CD4-positive, CD25-positive, alpha-beta regulatory T cell (primary cell): ENCODE measurements at regions not wholly inside any gene's neighbourhood (a gene's known extent, or its start where the extent isn't known, plus 50 kb on each side); places are given as distances from the start of the nearest gene placed in this dataset.

ENCODE experiments used
- ATAC-seq, 2 donors: fragments of 150-1000 bp; cut with Tn5 transposase; one replicate each; pipeline ENCODE4 v1.10.0; 2021; ENCODE audit warnings: low read depth in 2 of 2, moderate number of reproducible peaks in 2 of 2, moderate library complexity in 1 of 2
- DNase-seq, 3 donors: peaks; one replicate each; pipeline versions ENCODE4 v3.0.0 to v3.0.0-alpha.2; 2012 to 2022; ENCODE audit warnings: mixed read lengths in 1 of 3
- H3K27ac ChIP-seq: one replicate; pipeline ENCODE4 v1.7.0; 2013; ENCODE audit warnings: mild to moderate bottlenecking, low read length; ENCODE audit not compliant: insufficient read depth, poor library complexity, severe bottlenecking
- H3K27me3 ChIP-seq: one replicate; pipeline ENCODE4 v1.7.0; 2013; ENCODE audit warnings: low read length; ENCODE audit not compliant: control insufficient read depth, insufficient read depth
- H3K36me3 ChIP-seq: one replicate; pipeline ENCODE4 v1.7.0; 2013; ENCODE audit warnings: mild to moderate bottlenecking, low read length, moderate library complexity; ENCODE audit not compliant: control insufficient read depth, insufficient read depth
- H3K4me1 ChIP-seq: 2 replicates; pipeline ENCODE4 v1.7.0; 2013; ENCODE audit warnings: mild to moderate bottlenecking, low read length; ENCODE audit not compliant: insufficient read depth, control insufficient read depth, poor library complexity, severe bottlenecking
- H3K4me3 ChIP-seq: one replicate; pipeline ENCODE4 v1.7.0; 2013; ENCODE audit warnings: low read depth, mild to moderate bottlenecking, low read length, moderate library complexity
- H3K9me3 ChIP-seq, 2 experiments: 1 replicate in 1 of 2; 2 replicates in 1 of 2; pipeline ENCODE4 v1.7.0; 2013; ENCODE audit warnings: low read length in 2 of 2, mild to moderate bottlenecking in 1 of 2, moderate library complexity in 1 of 2; ENCODE audit not compliant: control insufficient read depth in 2 of 2
- H3K27ac Mint-ChIP-seq, 3 donors: one replicate each; pipeline ENCODE4 v1.8.0; 2020 to 2022; ENCODE audit warnings: mild to moderate bottlenecking in 3 of 3, mixed read lengths in 3 of 3, moderate library complexity in 2 of 3
- H3K27me3 Mint-ChIP-seq: one replicate; pipeline ENCODE4 v1.8.0; 2022; ENCODE audit warnings: mild to moderate bottlenecking, mixed read lengths
- H3K36me3 Mint-ChIP-seq: one replicate; pipeline ENCODE4 v1.8.0; 2020; ENCODE audit warnings: mixed read lengths
- H3K4me1 Mint-ChIP-seq, 4 donors: one replicate each; pipeline ENCODE4 v1.8.0; 2020 to 2022; ENCODE audit warnings: mixed read lengths in 4 of 4, mild to moderate bottlenecking in 1 of 4
- H3K4me3 Mint-ChIP-seq, 4 donors: one replicate each; pipeline ENCODE4 v1.8.0; 2020 to 2022; ENCODE audit warnings: mild to moderate bottlenecking in 4 of 4, mixed read lengths in 4 of 4, moderate library complexity in 3 of 4
- H3K9me3 Mint-ChIP-seq, 7 donors: one replicate each; pipeline ENCODE4 v1.8.0; 2020 to 2022; ENCODE audit warnings: mixed read lengths in 7 of 7, mild to moderate bottlenecking in 3 of 7, moderate library complexity in 2 of 7

GRCh38 chr11:33588056-33588455 is 112.6 kb downstream of the C11orf91 start:
- Histone ChIP-seq H3K4me3 (no peak overlapping the region), H3K9me3 (no peaks in the 10 kb centered on the region), H3K27me3 (peaks cover 2% of the 10 kb centered on the region), H3K4me1 (no peaks in the 10 kb centered on the region), H3K36me3 (no peaks in the 10 kb centered on the region), H3K27ac (no peak overlapping the region)
- no peaks in the 10 kb centered on the region for H3K36me3 Mint-ChIP-seq
- DNase-seq (no peak), ATAC-seq (no peak)
- no peak overlapping the region for H3K4me3 Mint-ChIP-seq
- H3K27me3 Mint-ChIP-seq = no peaks in the 10 kb centered on the region
- no peak overlapping the region for H3K27ac Mint-ChIP-seq
- H3K4me1 Mint-ChIP-seq = no peaks in the 10 kb centered on the region
- peaks cover 0 to 2% (median 0%) of the 10 kb centered on the region in 7 donors for H3K9me3 Mint-ChIP-seq

- no peak overlapping the region for H3K27ac Mint-ChIP-seq
These were observed 114.9 kb downstream of the C11orf91 start for GRCh38 chr11:33585586-33586209.

GRCh38 chr11:33582636-33583325 is 117.8 kb downstream of the C11orf91 start:
- Mint-ChIP-seq H3K27ac (no peak overlapping the region), H3K36me3 (no peaks in the 10 kb centered on the region), H3K4me3 (no peak overlapping the region), H3K4me1 (no peaks in the 10 kb centered on the region), H3K27me3 (no peaks in the 10 kb centered on the region), H3K9me3 (peaks cover 0 to 1% (median 0%) of the 10 kb centered on the region in 7 donors)
- DNase-seq (no peak), ATAC-seq (no peak)
- H3K4me3 ChIP-seq = no peak overlapping the region
- no peak overlapping the region for H3K27ac ChIP-seq
- peaks cover 4% of the 10 kb centered on the region for H3K27me3 ChIP-seq
- H3K4me1 ChIP-seq = no peaks in the 10 kb centered on the region
- H3K9me3 ChIP-seq = no peaks in the 10 kb centered on the region
- H3K36me3 ChIP-seq = no peaks in the 10 kb centered on the region

More at GRCh38 chr11:33585586-33586209, 114.9 kb downstream of the C11orf91 start:
- ATAC-seq (no peak), DNase-seq (no peak)
- H3K9me3 ChIP-seq = no peaks in the 10 kb centered on the region
- Mint-ChIP-seq H3K4me3 (no peak overlapping the region), H3K9me3 (peaks cover 0 to 2% (median 0%) of the 10 kb centered on the region in 7 donors), H3K27me3 (no peaks in the 10 kb centered on the region), H3K4me1 (no peaks in the 10 kb centered on the region), H3K36me3 (no peaks in the 10 kb centered on the region)
- H3K4me1 ChIP-seq = no peaks in the 10 kb centered on the region
- H3K27ac ChIP-seq = no peak overlapping the region
- H3K4me3 ChIP-seq = no peak overlapping the region
- H3K36me3 ChIP-seq = no peaks in the 10 kb centered on the region
- peaks cover 2% of the 10 kb centered on the region for H3K27me3 ChIP-seq

DNA sequence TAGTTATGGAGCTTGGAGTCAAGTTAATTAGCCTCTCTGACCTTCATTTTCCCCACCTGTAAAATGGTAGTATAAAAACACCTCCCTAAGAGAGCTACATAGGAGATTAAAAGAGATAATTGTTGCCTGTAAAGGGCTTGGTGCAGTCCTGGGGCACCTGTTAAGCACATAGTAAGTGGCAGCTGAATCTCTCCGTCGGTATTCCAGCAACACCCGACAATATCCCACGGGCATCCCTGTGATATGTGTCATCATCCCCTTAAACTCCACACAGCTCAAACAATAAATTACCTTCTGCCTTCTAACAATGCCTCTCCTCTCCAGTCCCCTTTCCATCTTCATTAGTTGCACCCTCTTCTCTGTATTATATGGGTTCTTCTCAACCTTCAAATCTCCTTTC is 121.5 kb downstream of the C11orf91 start:
- Mint-ChIP-seq H3K9me3 (peaks cover 0 to 1% (median 0%) of the 10 kb centered on the region in 7 donors), H3K27me3 (no peaks in the 10 kb centered on the region), H3K27ac (no peak overlapping the region), H3K4me1 (no peaks in the 10 kb centered on the region), H3K4me3 (no peak overlapping the region), H3K36me3 (no peaks in the 10 kb centered on the region)
- DNase-seq = no peak
- Histone ChIP-seq H3K9me3 (no peaks in the 10 kb centered on the region), H3K4me1 (no peaks in the 10 kb centered on the region), H3K36me3 (no peaks in the 10 kb centered on the region), H3K4me3 (no peak overlapping the region), H3K27me3 (peaks cover 4% of the 10 kb centered on the region), H3K27ac (no peak overlapping the region)
- ATAC-seq = no peak

DNA sequence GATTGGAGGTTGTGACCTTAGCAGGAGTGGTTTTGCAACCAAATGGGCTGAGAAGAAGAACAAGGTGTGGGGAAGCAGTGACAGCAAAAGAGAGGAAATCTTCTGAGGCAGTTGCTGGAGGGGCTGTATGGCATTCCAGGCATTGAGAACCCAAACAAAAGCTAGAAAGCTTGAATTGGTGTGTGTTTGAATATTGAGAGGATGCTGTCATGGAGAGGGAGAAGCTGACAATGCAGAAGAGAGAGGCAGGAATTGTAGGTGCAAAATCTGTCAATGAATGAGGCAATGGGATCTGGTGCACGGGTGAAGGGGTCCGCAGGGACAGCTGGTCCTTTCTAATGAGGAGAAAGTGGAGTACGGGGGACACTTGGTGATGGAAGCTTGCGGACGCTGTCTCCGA is 123.4 kb downstream of the C11orf91 start:
- Histone ChIP-seq H3K36me3 (no peaks in the 10 kb centered on the region), H3K4me1 (no peaks in the 10 kb centered on the region), H3K27me3 (peaks cover 4% of the 10 kb centered on the region), H3K4me3 (no peak overlapping the region), H3K9me3 (peaks cover 0 to 3% of the 10 kb centered on the region in 2 experiments), H3K27ac (no peak overlapping the region)
- ATAC-seq (no peak), DNase-seq (no peak)
- no peaks in the 10 kb centered on the region for H3K27me3 Mint-ChIP-seq
- peaks cover 0 to 4% (median 0%) of the 10 kb centered on the region in 7 donors for H3K9me3 Mint-ChIP-seq
- H3K36me3 Mint-ChIP-seq = no peaks in the 10 kb centered on the region
- no peak overlapping the region for H3K27ac Mint-ChIP-seq
- no peaks in the 10 kb centered on the region for H3K4me1 Mint-ChIP-seq
- H3K4me3 Mint-ChIP-seq = no peak overlapping the region

GRCh38 chr11:33575311-33575710 is 125.3 kb downstream of the C11orf91 start:
- Mint-ChIP-seq H3K4me3 (no peak overlapping the region), H3K9me3 (peaks cover 0 to 4% (median 0%) of the 10 kb centered on the region in 7 donors), H3K4me1 (no peaks in the 10 kb centered on the region), H3K27me3 (peaks cover 6% of the 10 kb centered on the region), H3K27ac (no peak overlapping the region), H3K36me3 (no peaks in the 10 kb centered on the region)
- H3K4me3 ChIP-seq = no peak overlapping the region
- H3K4me1 ChIP-seq = no peaks in the 10 kb centered on the region
- H3K36me3 ChIP-seq = no peaks in the 10 kb centered on the region
- peaks cover 4% of the 10 kb centered on the region for H3K27me3 ChIP-seq
- H3K27ac ChIP-seq = no peak overlapping the region
- no peak for ATAC-seq
- DNase-seq = no peak
- peaks cover 0 to 3% of the 10 kb centered on the region in 2 experiments for H3K9me3 ChIP-seq

DNA sequence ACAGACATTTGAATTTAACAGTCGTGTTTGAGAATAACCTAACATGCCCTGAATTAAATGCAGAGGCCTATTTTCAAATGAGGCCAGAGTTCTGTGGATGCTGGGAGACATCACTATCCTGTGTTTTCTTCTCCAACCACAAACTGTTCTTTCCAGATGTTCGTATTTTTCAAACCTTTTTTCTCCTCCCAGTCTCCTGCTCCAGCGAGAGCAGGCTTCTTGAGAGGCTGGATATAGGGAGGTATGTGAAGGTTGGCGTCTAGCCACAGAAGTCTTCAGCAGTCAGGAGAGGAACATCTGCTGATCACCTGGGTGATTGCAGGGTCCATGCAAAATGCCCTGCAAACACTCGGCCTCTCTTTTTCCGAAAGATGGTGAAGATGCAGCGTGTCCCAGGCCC is 126.3 kb downstream of the C11orf91 start:
- Mint-ChIP-seq H3K27me3 (peaks cover 9% of the 10 kb centered on the region), H3K36me3 (no peaks in the 10 kb centered on the region), H3K9me3 (peaks cover 0 to 4% (median 0%) of the 10 kb centered on the region in 7 donors), H3K4me3 (no peak overlapping the region), H3K27ac (no peak overlapping the region), H3K4me1 (no peaks in the 10 kb centered on the region)
- Histone ChIP-seq H3K36me3 (no peaks in the 10 kb centered on the region), H3K9me3 (peaks cover 0 to 3% of the 10 kb centered on the region in 2 experiments), H3K27me3 (peaks cover 4% of the 10 kb centered on the region), H3K4me1 (no peaks in the 10 kb centered on the region), H3K4me3 (no peak overlapping the region), H3K27ac (no peak overlapping the region)
- ATAC-seq (no peak), DNase-seq (no peak)

- no peak for DNase-seq
- peaks cover 14% of the 10 kb centered on the region for H3K27me3 Mint-ChIP-seq
- no peaks in the 10 kb centered on the region for H3K27me3 ChIP-seq
- peaks cover 0 to 4% (median 0%) of the 10 kb centered on the region in 7 donors for H3K9me3 Mint-ChIP-seq
- H3K4me3 ChIP-seq = no peak overlapping the region
- no peaks in the 10 kb centered on the region for H3K4me1 Mint-ChIP-seq
- no peak for ATAC-seq
- no peak overlapping the region for H3K27ac Mint-ChIP-seq
- no peak overlapping the region for H3K27ac ChIP-seq
- no peak overlapping the region for H3K4me3 Mint-ChIP-seq
- no peaks in the 10 kb centered on the region for H3K36me3 ChIP-seq
- H3K9me3 ChIP-seq = peaks cover 0 to 3% of the 10 kb centered on the region in 2 experiments
- H3K36me3 Mint-ChIP-seq = no peaks in the 10 kb centered on the region
- no peaks in the 10 kb centered on the region for H3K4me1 ChIP-seq
These were observed 131.3 kb downstream of the C11orf91 start for GRCh38 chr11:33569333-33569732.
